ENCODE measurements at regions not wholly inside any gene's neighbourhood (a gene's known extent, or its start where the extent isn't known, plus 50 kb on each side); places are given as distances from the start of the nearest gene placed in this dataset.

DNA sequence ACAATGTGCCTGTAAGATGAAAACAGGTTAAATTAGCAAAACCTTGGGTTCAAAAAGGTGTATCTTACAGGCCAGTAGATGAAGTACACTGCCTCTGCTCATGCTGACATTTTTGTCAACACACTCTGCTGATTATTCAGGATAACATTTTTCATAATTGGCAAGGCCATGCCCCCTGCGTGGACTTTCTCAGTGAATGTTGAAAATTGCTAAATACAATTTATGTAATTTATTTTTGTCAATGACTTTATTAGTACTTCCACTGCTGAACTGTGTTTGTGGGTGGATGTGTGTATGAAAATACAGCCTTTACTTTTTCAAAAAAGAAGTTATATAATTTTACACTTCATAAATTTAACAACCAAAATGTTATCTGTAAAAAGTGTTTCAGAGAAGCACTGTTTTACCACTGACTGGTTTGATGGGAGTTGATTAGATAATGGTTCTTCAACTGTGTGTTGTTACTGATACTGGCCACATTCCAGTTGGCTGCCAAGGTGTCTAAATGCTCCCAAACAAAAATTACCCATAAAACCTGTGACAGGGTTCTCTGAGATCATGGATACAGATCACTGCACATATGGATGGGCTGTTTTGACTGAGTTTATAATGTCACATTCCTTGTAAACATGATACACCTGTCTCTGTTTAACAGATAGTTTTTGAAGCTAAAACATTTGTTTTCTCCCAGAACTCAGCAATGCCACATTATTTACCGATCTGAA, 151.9 kb upstream of the SLC7A11 start:
- TF ChIP-seq, protein P1, sequence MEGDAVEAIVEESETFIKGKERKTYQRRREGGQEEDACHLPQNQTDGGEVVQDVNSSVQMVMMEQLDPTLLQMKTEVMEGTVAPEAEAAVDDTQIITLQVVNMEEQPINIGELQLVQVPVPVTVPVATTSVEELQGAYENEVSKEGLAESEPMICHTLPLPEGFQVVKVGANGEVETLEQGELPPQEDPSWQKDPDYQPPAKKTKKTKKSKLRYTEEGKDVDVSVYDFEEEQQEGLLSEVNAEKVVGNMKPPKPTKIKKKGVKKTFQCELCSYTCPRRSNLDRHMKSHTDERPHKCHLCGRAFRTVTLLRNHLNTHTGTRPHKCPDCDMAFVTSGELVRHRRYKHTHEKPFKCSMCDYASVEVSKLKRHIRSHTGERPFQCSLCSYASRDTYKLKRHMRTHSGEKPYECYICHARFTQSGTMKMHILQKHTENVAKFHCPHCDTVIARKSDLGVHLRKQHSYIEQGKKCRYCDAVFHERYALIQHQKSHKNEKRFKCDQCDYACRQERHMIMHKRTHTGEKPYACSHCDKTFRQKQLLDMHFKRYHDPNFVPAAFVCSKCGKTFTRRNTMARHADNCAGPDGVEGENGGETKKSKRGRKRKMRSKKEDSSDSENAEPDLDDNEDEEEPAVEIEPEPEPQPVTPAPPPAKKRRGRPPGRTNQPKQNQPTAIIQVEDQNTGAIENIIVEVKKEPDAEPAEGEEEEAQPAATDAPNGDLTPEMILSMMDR (conservative IDR thresholded peaks at IDR 0.05; ENCODE audit: low read length): no peak
- no peak for TF ChIP-seq EZH2phosphoT487 (IDR thresholded peaks at IDR 0.05; ENCODE audit: borderline replicate concordance)
